Effector memory CD4-positive, alpha-beta T cell (primary cell): ENCODE measurements at regions not wholly inside any gene's neighbourhood (a gene's known extent, or its start where the extent isn't known, plus 50 kb on each side); places are given as distances from the start of the nearest gene placed in this dataset.

Source experiments
- DNase-seq, 3 donors: peaks; one replicate each; pipeline ENCODE4 v3.0.0-alpha.2; 2020
- H3K27ac ChIP-seq: 2 replicates; pipeline ENCODE4 v1.7.0; 2013; ENCODE audit warnings: mild to moderate bottlenecking, low read length, moderate library complexity; ENCODE audit not compliant: insufficient read depth, poor library complexity, severe bottlenecking
- H3K27me3 ChIP-seq: replicated peaks from 2 replicates; pipeline ENCODE4 v1.7.0; 2013; ENCODE audit warnings: mild to moderate bottlenecking, low read length; ENCODE audit not compliant: insufficient read depth, control insufficient read depth, poor library complexity, severe bottlenecking
- H3K36me3 ChIP-seq: 2 replicates; pipeline ENCODE4 v1.7.0; 2013; ENCODE audit warnings: mild to moderate bottlenecking, low read length, moderate library complexity; ENCODE audit not compliant: control insufficient read depth, insufficient read depth
- H3K4me1 ChIP-seq: 2 replicates; pipeline ENCODE4 v1.7.0; 2013; ENCODE audit warnings: low read length, mild to moderate bottlenecking; ENCODE audit not compliant: control insufficient read depth, insufficient read depth, poor library complexity, severe bottlenecking
- H3K4me3 ChIP-seq: 2 replicates; pipeline ENCODE4 v1.7.0; 2013; ENCODE audit warnings: low read length, low read depth, mild to moderate bottlenecking; ENCODE audit not compliant: insufficient read depth, poor library complexity, severe bottlenecking
- H3K9me3 ChIP-seq: 2 replicates; pipeline ENCODE4 v1.7.0; 2013; ENCODE audit warnings: mild to moderate bottlenecking, low read length, moderate library complexity; ENCODE audit not compliant: control insufficient read depth

- no peak for DNase-seq
- H3K27me3 ChIP-seq, result no peaks in the 10 kb centered on the region
- no peaks in the 10 kb centered on the region for H3K36me3 ChIP-seq
- no peaks in the 10 kb centered on the region for H3K9me3 ChIP-seq
- H3K4me1 ChIP-seq, result no peaks in the 10 kb centered on the region
- no peak overlapping the region for H3K4me3 ChIP-seq
- H3K27ac ChIP-seq, result no peak overlapping the region
These were observed 529.2 kb upstream of the ATP2B1 start for GRCh38 chr12:90237841-90238240.

GRCh38 chr12:90235642-90236041 is 527.0 kb upstream of the ATP2B1 start:
- Histone ChIP-seq H3K9me3 (no peaks in the 10 kb centered on the region), H3K36me3 (no peaks in the 10 kb centered on the region), H3K27ac (no peak overlapping the region), H3K4me3 (no peak overlapping the region), H3K4me1 (no peaks in the 10 kb centered on the region), H3K27me3 (no peaks in the 10 kb centered on the region)
- DNase-seq, result no peak

- H3K9me3 ChIP-seq, result no peaks in the 10 kb centered on the region
- DNase-seq, result no peak
- H3K4me3 ChIP-seq, result no peak overlapping the region
- H3K4me1 ChIP-seq, result no peaks in the 10 kb centered on the region
- no peaks in the 10 kb centered on the region for H3K27me3 ChIP-seq
- H3K27ac ChIP-seq, result no peak overlapping the region
- H3K36me3 ChIP-seq, result no peaks in the 10 kb centered on the region
These were observed 525.8 kb upstream of the ATP2B1 start for GRCh38 chr12:90234472-90234871.

GRCh38 chr12:90233168-90234100 is 524.8 kb upstream of the ATP2B1 start:
- Histone ChIP-seq H3K27me3 (no peaks in the 10 kb centered on the region), H3K27ac (no peak overlapping the region), H3K9me3 (no peaks in the 10 kb centered on the region), H3K36me3 (no peaks in the 10 kb centered on the region), H3K4me1 (no peaks in the 10 kb centered on the region), H3K4me3 (no peak overlapping the region)
- DNase-seq, result no peak

- DNase-seq, result no peak
- Histone ChIP-seq H3K36me3 (no peaks in the 10 kb centered on the region), H3K4me3 (no peak overlapping the region), H3K4me1 (no peaks in the 10 kb centered on the region), H3K27ac (no peak overlapping the region), H3K27me3 (no peaks in the 10 kb centered on the region), H3K9me3 (no peaks in the 10 kb centered on the region)
These were observed 521.0 kb upstream of the ATP2B1 start for GRCh38 chr12:90229407-90230170.

GRCh38 chr12:90226211-90226610 is 517.6 kb upstream of the ATP2B1 start:
- Histone ChIP-seq H3K27ac (no peak overlapping the region), H3K4me1 (no peaks in the 10 kb centered on the region), H3K36me3 (no peaks in the 10 kb centered on the region), H3K27me3 (no peaks in the 10 kb centered on the region), H3K9me3 (no peaks in the 10 kb centered on the region), H3K4me3 (no peak overlapping the region)
- no peak for DNase-seq

GRCh38 chr12:90216815-90217214 is 508.2 kb upstream of the ATP2B1 start:
- H3K36me3 ChIP-seq, result no peaks in the 10 kb centered on the region
- no peaks in the 10 kb centered on the region for H3K27me3 ChIP-seq
- no peak overlapping the region for H3K27ac ChIP-seq
- no peaks in the 10 kb centered on the region for H3K9me3 ChIP-seq
- H3K4me3 ChIP-seq, result no peak overlapping the region
- H3K4me1 ChIP-seq, result no peaks in the 10 kb centered on the region
- DNase-seq, result no peak

GRCh38 chr12:90216020-90216552 is 507.4 kb upstream of the ATP2B1 start:
- Histone ChIP-seq H3K27me3 (no peaks in the 10 kb centered on the region), H3K9me3 (no peaks in the 10 kb centered on the region), H3K27ac (no peak overlapping the region), H3K4me3 (no peak overlapping the region), H3K4me1 (no peaks in the 10 kb centered on the region), H3K36me3 (no peaks in the 10 kb centered on the region)
- no peak for DNase-seq

GRCh38 chr12:90211017-90211416 is 502.4 kb upstream of the ATP2B1 start:
- Histone ChIP-seq H3K36me3 (no peaks in the 10 kb centered on the region), H3K9me3 (no peaks in the 10 kb centered on the region), H3K27ac (no peak overlapping the region), H3K27me3 (no peaks in the 10 kb centered on the region), H3K4me3 (no peak overlapping the region), H3K4me1 (no peaks in the 10 kb centered on the region)
- DNase-seq, result no peak

- Histone ChIP-seq H3K9me3 (no peaks in the 10 kb centered on the region), H3K27me3 (no peaks in the 10 kb centered on the region), H3K4me3 (no peak overlapping the region), H3K4me1 (no peaks in the 10 kb centered on the region), H3K36me3 (no peaks in the 10 kb centered on the region), H3K27ac (no peak overlapping the region)
- DNase-seq, result no peak
These were observed 500.4 kb upstream of the ATP2B1 start for GRCh38 chr12:90209029-90209428.
